Stimulated activated CD8-positive, alpha-beta memory T cell treated with anti-CD3 and anti-CD28 coated beads, Interleukin-2, amount 100 ng/mL, for 1 hour (primary cell): ENCODE measurements at regions not wholly inside any gene's neighbourhood (a gene's known extent, or its start where the extent isn't known, plus 50 kb on each side); places are given as distances from the start of the nearest gene placed in this dataset.

Experiments
- DNase-seq, 2 donors: peaks; one replicate each; pipeline ENCODE4 v3.0.0-alpha.2; 2020; ENCODE audit warnings: low read depth in 2 of 2

DNA sequence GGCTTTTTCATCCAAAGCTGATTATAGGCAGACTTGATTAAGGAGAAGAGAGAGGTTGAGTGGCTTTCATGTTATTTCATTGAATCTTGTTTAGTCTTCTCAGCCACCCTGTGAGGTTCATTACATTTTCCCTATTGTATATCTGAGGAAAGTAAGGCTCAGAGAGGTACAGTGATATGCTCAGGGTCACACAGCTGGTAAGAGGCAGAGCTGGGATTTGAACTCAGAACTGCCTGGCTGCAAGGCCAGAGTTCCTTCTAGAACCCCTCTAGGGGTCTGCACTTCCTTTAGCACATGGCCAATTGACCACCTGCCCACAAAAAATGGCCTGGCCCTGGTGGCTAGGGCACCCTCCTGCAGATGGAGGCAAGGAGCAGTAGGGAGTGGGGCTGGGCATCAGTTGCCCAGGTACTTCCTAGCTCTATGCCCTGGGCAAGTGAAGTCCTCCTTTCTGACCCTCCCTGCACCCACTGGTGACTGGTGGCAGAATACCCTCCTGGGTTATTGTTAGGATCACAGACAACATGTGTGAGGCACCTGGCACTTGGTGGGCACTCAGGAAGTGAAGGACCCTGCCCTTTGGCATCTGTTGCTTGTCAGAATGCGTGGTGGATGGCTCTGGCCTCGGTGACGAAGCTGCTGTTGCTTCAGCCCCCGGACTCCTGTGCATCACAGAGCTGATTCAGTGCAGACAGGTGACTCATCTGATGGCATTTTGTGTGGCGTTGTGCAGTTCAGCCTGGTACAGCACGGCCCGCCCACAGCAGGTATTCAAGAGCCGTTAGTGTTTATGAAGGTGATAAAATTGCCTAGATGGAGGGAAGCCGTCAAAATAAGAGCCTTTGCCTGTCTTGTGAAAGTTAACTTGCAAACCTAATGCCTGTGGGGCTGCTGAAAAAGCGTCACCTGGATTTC is 115.8 kb downstream of the SLC25A47 start:
- DNase-seq = no peak

- no peak for DNase-seq
Measured at GRCh38 chr14:100439781-100440180, 116.6 kb downstream of the SLC25A47 start.

DNA sequence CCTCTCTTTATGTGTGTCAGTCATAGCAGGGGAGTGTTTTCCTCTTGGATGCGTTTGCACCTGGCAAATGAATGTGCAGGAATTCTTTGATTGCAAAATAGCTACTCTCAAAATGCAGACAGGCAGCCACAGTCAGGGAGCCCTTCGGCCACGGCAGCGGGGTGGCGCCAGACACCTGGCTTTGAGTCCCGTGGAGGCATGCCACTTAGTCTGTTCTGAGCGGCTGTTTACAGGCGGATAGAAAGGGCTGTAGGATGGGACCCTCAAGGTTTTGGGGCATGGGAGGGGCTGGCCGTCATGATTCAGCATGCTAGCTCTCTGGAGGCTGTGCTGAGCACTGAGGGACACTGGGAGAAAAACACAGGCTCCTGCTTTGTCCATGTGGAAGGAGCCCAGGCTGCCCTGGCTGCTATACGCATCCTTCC is 117.1 kb downstream of the SLC25A47 start:
- DNase-seq = no peak

DNA sequence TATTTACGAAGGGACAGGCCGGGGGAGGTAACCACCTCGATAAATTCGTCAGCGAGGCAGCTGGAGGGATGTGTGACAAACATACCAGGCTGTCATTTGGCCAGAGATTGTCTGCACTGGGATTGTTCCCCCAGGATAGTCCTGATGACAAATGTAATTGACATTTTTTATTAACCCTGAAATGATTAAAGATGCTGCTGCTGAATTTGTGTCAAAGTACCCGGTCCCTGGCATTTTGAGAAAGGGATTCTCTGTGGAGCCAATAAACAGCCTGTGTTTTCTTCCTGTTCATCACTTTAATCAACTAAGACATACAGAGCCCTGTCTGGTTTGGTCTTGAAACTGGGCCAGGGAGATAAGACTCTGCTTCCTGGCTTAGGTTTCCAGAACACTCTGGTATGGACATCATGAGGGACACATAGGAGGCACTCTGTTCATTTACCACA is 117.6 kb downstream of the SLC25A47 start:
- DNase-seq = no peak

DNA sequence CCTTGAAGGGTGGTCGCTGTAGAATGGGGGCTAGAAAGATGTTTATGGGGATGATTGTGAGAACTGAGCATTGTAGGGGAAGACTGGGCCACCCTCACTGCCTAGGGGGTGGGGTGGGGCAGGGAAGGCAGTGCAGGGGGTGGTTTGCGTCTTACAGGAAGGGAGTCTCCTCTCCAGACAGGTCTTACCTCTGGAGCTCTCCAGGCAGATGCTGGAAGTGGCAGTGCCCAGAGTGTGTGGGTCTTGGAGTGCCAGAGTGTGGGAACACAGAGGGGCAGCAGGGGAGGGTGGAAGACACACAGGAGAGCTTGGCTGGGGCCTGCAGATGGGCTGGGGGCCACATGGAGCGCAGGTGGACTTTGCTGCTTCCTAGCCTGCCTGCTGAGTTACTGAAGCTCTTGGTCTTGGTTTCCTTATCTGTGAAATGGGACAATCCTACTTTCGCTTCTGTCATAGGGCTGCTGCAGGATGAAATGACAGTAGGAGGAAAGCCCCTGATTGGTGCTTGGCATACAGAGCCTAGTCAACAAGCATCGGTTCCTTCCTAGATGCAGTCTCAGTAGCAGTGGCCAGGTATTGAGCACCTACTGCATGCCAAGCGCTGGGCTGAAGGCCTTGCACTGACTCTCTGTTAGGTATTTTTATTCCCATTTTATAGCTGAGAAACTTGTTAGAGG is 118.3 kb downstream of the SLC25A47 start:
- no peak for DNase-seq

GRCh38 chr14:100442036-100442435 is 118.9 kb downstream of the SLC25A47 start:
- no peak for DNase-seq

DNA sequence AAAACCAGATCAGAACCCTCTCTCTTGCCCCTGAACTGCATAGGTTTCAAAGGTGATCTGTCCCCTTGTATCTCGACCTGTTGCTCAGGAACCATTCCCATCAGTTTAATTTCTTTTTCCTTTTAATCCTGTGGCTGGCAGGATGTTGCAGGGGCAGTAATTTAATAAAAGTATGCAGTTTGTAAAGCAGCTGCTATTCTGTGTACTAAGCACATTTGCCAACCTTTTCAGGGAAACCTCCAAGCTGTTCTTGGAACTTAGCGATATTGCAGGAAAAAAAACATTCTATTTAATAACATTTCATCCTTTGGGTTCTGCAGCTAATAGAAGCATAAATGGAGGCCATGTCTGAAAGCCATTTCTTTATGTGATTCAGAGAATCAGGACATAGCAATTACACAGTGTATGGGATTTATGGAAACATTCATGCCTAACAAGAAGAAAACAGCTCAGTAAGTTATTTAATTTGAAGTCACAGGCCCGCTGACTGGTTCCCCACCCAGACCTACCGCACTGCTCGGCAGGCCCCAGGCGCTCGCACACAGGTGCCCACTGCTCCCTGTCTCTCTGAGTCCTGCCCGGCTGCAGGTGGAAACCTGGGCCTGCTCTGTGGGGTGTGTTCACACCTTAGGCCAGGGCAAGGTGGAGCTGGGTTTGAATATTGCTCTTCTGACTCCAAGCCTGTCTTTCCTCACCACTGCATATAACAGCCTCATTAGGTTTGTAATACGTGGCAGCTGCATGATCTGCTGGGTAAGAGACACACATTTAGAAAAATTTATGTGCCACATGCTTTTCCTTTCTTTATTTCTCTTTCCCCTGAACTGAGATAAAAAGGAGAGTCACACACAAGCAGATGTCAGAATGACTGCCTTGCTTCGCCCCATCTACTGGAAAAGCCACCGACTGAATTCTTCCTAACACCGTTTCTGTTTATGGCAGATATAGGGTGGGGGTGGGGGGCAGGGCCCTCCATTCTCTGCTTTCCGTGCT is 119.7 kb downstream of the SLC25A47 start:
- DNase-seq = no peak

GRCh38 chr14:100443603-100444002 is 120.5 kb downstream of the SLC25A47 start:
- DNase-seq = no peak

- DNase-seq = no peak
Measured at GRCh38 chr14:100445436-100446088, 122.4 kb downstream of the SLC25A47 start.

DNA sequence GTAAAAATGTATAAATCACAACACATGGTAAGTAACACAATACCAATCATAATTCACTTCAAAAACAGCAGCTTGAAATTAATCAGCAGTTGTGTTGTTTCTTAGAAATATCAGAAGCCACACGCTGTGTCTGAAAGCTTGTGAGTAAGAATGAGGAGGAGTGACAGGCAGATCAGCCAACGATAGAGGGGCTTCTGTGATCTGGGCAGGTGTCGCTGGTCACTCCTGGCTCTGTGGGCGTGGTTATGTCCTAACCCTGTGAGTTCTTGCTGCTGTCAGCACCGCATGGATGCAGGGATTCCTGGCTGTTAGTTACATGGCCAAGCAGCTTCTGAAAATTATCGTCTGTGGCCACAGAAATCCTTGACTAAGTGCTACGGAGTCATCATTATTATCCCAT is 123.4 kb downstream of the SLC25A47 start:
- no peak for DNase-seq

DNA sequence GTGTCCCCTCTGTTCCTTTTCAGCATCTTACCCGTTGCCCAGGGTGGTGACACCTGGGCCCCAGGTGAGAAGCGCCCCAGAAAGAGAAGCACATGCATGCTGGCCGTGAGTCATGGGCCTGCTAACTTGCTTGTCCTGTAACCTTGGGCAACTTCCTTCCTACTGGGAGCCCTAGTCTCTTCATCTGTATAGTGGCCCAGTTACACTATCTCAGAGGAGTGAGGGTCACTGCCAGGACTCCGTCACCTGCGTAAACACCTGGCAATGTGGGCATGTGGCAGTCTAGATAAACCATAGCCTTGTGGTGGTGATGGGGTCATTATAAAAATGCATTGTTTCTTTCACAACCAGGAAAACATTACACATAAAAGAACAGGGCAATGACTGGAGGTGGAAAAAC is 125.2 kb downstream of the SLC25A47 start:
- DNase-seq = no peak

- DNase-seq = no peak
Measured at GRCh38 chr14:100449225-100449987, 126.3 kb downstream of the SLC25A47 start.

DNA sequence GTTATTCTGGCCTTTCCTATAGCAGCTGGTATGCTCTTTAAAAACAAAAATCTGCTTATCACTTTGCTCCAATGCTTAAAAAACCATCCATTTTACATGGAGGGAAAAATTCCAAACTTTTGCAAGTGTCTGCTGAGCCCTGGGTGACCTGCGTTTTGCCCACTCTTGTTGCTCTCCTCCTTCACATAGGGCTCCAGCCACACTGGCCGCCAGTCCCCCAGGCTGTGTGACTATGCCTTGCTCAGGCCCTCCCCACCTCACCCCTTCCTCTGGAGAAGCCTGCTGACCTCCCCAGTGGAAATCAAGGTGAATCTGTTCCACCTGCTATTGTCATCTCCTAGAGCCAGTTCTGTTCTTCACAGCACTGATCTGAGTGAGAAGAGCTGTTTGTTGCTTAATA is 126.9 kb downstream of the SLC25A47 start:
- no peak for DNase-seq

GRCh38 chr14:100450736-100451135 is 127.6 kb downstream of the SLC25A47 start:
- DNase-seq = no peak

DNA sequence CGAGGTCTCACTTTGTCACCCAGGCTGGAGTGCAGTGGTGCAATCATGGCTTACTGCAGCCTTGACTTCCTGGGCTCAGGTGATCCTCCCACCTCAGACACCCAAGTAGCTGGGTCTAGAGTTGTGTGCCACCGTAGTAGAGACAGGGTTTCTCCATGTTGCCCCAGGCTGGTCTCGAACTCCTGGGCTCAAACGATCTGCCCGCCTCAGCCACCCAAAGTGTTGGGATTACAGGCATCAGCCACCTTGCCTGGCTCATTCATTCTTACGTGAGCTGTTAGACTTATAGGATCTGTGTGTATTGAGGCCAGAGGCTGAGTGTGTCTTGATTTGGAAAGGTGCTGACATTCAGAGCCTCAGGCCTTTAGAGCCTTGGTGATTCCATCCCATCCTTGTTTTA is 128.1 kb downstream of the SLC25A47 start:
- no peak for DNase-seq

GRCh38 chr14:100453930-100454329 is 130.8 kb downstream of the SLC25A47 start:
- DNase-seq = no peak

- DNase-seq = no peak
Measured at GRCh38 chr14:100454437-100454836, 131.3 kb downstream of the SLC25A47 start.

GRCh38 chr14:100463937-100464336 is 123.3 kb downstream of the BEGAIN start:
- DNase-seq = no peak

DNA sequence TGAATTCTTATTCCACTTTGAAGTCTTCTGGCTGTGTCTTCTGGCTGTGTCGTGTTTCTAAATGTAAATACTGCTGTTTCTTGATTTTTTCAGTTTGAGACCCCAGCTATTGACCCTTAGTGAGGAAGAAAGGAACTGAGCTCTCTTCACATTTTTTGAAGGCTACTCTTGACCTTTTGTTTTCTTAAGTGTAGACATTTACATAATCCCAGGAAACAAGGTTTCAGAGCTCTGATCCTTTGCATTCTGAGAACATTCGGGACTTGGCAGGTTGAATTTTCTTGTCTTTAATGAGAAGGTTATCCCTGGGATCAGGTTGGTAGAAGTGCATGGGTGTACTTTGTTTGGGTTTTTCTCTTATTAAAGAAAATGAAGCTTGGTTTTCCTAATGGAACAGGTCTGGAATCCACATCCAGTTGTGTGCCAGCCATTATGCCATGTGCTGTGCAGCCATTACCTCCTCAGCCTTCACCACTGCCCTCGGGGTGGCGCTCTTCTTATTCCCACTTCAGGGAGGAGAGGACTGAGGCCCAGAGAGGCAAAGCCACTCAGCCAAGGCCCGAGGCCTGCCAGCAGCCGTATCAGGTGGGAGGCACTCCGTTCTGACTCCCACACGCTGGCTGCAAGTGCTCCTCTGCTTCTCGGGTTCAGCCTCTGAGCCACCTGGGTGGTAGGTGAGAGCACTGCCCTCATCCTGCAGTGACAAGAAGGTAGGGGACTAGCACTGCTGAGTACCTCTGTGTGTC is 120.9 kb downstream of the BEGAIN start:
- DNase-seq = no peak
